ENCODE measurements at regions not wholly inside any gene's neighbourhood (a gene's known extent, or its start where the extent isn't known, plus 50 kb on each side); places are given as distances from the start of the nearest gene placed in this dataset.

- TF ChIP-seq ZNF416 (CRISPR knock-in tag; IDR thresholded peaks at IDR 0.05), result no peak
- no peak for TF ChIP-seq TEAD1 (CRISPR knock-in tag; IDR thresholded peaks at IDR 0.05)
- TF ChIP-seq ATF3 (CRISPR knock-in tag; conservative IDR thresholded peaks at IDR 0.05), result no peak
- no peak for TF ChIP-seq CTCF (IDR thresholded peaks at IDR 0.05)
- no peak for TF ChIP-seq USF1 (CRISPR knock-in tag; IDR thresholded peaks at IDR 0.05)
These were observed 176.5 kb upstream of the CLNK start for GRCh38 chr4:10861036-10861435.
